ENCODE measurements at regions not wholly inside any gene's neighbourhood (a gene's known extent, or its start where the extent isn't known, plus 50 kb on each side); places are given as distances from the start of the nearest gene placed in this dataset.

GRCh38 chr17:65477600-65477999, 83.8 kb downstream of the AXIN2 start:
- Histone ChIP-seq H3K4me1 (ENCODE audit: low read depth) (no peaks in the 10 kb centered on the region), H3K36me3 (ENCODE audit: low read depth) (no peaks in the 10 kb centered on the region), H3K9me3 (no peaks in the 10 kb centered on the region), H3K4me3 (no peak overlapping the region)
- intact Hi-C loops (cut with DNase I, micrococcal nuclease), result no loop called here
- ATAC-seq (no peak), DNase-seq (no peak)
- no peak for TF ChIP-seq CTCF (IDR thresholded peaks at IDR 0.05)

GRCh38 chr17:65474660-65475059, 86.8 kb downstream of the AXIN2 start:
- DNase-seq (no peak), ATAC-seq (no peak)
- intact Hi-C loops (cut with DNase I, micrococcal nuclease), result no loop called here
- no peaks in the 10 kb centered on the region for H3K9me3 ChIP-seq
- H3K4me1 ChIP-seq (ENCODE audit: low read depth), result no peaks in the 10 kb centered on the region
- no peaks in the 10 kb centered on the region for H3K36me3 ChIP-seq (ENCODE audit: low read depth)
- no peak overlapping the region for H3K4me3 ChIP-seq
- no peak for TF ChIP-seq CTCF (IDR thresholded peaks at IDR 0.05)

- ATAC-seq, result no peak
- TF ChIP-seq CTCF (IDR thresholded peaks at IDR 0.05), result no peak
- intact Hi-C loops (cut with DNase I, micrococcal nuclease), result no loop called here
Observed at GRCh38 chr17:65473985-65474384, 87.5 kb downstream of the AXIN2 start.

GRCh38 chr17:65473363-65473762, 88.1 kb downstream of the AXIN2 start:
- Histone ChIP-seq H3K36me3 (ENCODE audit: low read depth) (no peaks in the 10 kb centered on the region), H3K4me1 (ENCODE audit: low read depth) (no peaks in the 10 kb centered on the region), H3K4me3 (no peak overlapping the region), H3K9me3 (no peaks in the 10 kb centered on the region)
- ATAC-seq (no peak), DNase-seq (no peak)
- intact Hi-C loops (cut with DNase I, micrococcal nuclease), result no loop called here
- TF ChIP-seq CTCF (IDR thresholded peaks at IDR 0.05), result no peak

More at GRCh38 chr17:65473985-65474384, 87.5 kb downstream of the AXIN2 start:
- no peak overlapping the region for H3K4me3 ChIP-seq
- no peaks in the 10 kb centered on the region for H3K9me3 ChIP-seq
- no peaks in the 10 kb centered on the region for H3K4me1 ChIP-seq (ENCODE audit: low read depth)
- DNase-seq, result no peak
- no peaks in the 10 kb centered on the region for H3K36me3 ChIP-seq (ENCODE audit: low read depth)

GRCh38 chr17:65472666-65473309, 88.7 kb downstream of the AXIN2 start:
- H3K4me1 ChIP-seq (ENCODE audit: low read depth), result no peaks in the 10 kb centered on the region
- ATAC-seq (no peak), DNase-seq (no peak)
- TF ChIP-seq CTCF (IDR thresholded peaks at IDR 0.05), result no peak
- H3K4me3 ChIP-seq, result no peak overlapping the region
- no peaks in the 10 kb centered on the region for H3K9me3 ChIP-seq
- no peaks in the 10 kb centered on the region for H3K36me3 ChIP-seq (ENCODE audit: low read depth)
- intact Hi-C loops (cut with DNase I, micrococcal nuclease), result no loop called here

GRCh38 chr17:65470783-65471182, 90.7 kb downstream of the AXIN2 start:
- no peak for ATAC-seq
- no peak for DNase-seq
- Histone ChIP-seq H3K9me3 (no peaks in the 10 kb centered on the region), H3K4me3 (no peak overlapping the region), H3K36me3 (ENCODE audit: low read depth) (no peaks in the 10 kb centered on the region), H3K4me1 (ENCODE audit: low read depth) (no peaks in the 10 kb centered on the region)
- no peak for TF ChIP-seq CTCF (IDR thresholded peaks at IDR 0.05)
- intact Hi-C loops (cut with DNase I, micrococcal nuclease), result no loop called here

All from mucosa of descending colon (tissue), 3 donors.